ENCODE measurements at regions not wholly inside any gene's neighbourhood (a gene's known extent, or its start where the extent isn't known, plus 50 kb on each side); places are given as distances from the start of the nearest gene placed in this dataset.

DNA sequence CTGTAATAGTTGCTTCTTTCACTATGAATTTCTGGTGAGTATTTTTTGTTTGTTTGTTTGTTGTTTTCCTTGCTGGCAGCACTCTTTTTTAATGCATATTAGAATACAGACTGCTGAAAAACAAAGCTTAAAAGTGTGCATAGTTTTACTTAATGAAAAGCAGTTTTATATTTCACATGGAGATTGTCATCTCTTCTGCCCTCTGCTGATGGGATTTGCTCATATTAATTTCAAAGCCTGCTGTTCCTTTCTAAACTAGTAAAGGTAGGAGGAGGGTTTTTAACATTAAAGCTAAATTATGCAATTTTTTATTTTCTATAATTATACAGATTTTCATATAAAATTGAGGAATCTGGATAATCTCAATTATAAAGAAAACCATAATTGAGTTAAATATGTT lies 692.6 kb upstream of the SLITRK1 start:
- Histone ChIP-seq H3K4me3 (ENCODE audit: low read length in 2 of 2) (no peak overlapping the region), H3K27me3 (ENCODE audit: control insufficient read depth in 2 of 2, insufficient read depth in 1 of 2, low read length in 1 of 2) (no peaks in the 10 kb centered on the region), H3K27ac (ENCODE audit: low read depth in 1 of 2, low read length in 1 of 2) (no peak overlapping the region), H3K4me1 (ENCODE audit: control insufficient read depth in 2 of 2, insufficient read depth in 2 of 2, low read length in 2 of 2) (no peaks in the 10 kb centered on the region), H3K9me3 (ENCODE audit: control insufficient read depth in 2 of 2, insufficient read depth in 1 of 2, low read length in 1 of 2) (no peaks in the 10 kb centered on the region), H3K36me3 (ENCODE audit: control insufficient read depth in 2 of 2, insufficient read depth in 2 of 2, low read length in 1 of 2) (no peaks in the 10 kb centered on the region)
- DNase-seq (ENCODE audit: low read depth in 6 of 9, low spot score in 9 of 9): peak in 1 of 9 donors; percentile 3

- no peaks in the 10 kb centered on the region for H3K36me3 ChIP-seq (ENCODE audit: control insufficient read depth in 2 of 2, insufficient read depth in 2 of 2, low read length in 1 of 2)
- H3K9me3 ChIP-seq (ENCODE audit: control insufficient read depth in 2 of 2, insufficient read depth in 1 of 2, low read length in 1 of 2): no peaks in the 10 kb centered on the region
- no peak overlapping the region for H3K27ac ChIP-seq (ENCODE audit: low read depth in 1 of 2, low read length in 1 of 2)
- WGBS: 89% methylated on average over 3 of the region's 3 CpGs
- H3K4me1 ChIP-seq (ENCODE audit: control insufficient read depth in 2 of 2, insufficient read depth in 2 of 2, low read length in 2 of 2): no peaks in the 10 kb centered on the region
- no peaks in the 10 kb centered on the region for H3K27me3 ChIP-seq (ENCODE audit: control insufficient read depth in 2 of 2, insufficient read depth in 1 of 2, low read length in 1 of 2)
- DNase-seq (ENCODE audit: low read depth in 6 of 9, low spot score in 9 of 9): no peak
- no peak overlapping the region for H3K4me3 ChIP-seq (ENCODE audit: low read length in 2 of 2)
These were observed 689.0 kb upstream of the SLITRK1 start for GRCh38 chr13:84571264-84571663.

DNA sequence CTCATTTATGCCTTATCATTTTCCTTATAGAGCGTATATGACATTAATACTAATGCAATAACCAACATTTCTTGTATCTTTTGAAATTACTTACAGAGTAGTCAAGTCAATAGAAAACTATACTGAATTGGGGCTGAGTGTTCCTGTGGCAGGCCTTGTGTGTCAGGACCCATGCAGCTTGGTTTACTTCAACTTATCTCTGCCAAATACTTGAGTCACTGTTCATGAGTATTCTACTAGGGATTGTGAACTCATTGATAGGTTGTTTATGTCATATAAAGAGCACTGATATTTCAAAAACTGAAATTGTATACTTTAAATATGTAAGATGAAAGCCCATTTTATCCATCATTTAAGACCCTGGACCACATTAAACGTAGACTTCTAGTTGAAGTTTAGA lies 688.6 kb upstream of the SLITRK1 start:
- H3K27me3 ChIP-seq (ENCODE audit: control insufficient read depth in 2 of 2, insufficient read depth in 1 of 2, low read length in 1 of 2): no peaks in the 10 kb centered on the region
- no peak for DNase-seq (ENCODE audit: low read depth in 6 of 9, low spot score in 9 of 9)
- no peak overlapping the region for H3K27ac ChIP-seq (ENCODE audit: low read depth in 1 of 2, low read length in 1 of 2)
- WGBS: 94% methylated on average over 2 of the region's 2 CpGs
- H3K9me3 ChIP-seq (ENCODE audit: control insufficient read depth in 2 of 2, insufficient read depth in 1 of 2, low read length in 1 of 2): no peaks in the 10 kb centered on the region
- no peaks in the 10 kb centered on the region for H3K36me3 ChIP-seq (ENCODE audit: control insufficient read depth in 2 of 2, insufficient read depth in 2 of 2, low read length in 1 of 2)
- no peak overlapping the region for H3K4me3 ChIP-seq (ENCODE audit: low read length in 2 of 2)
- no peaks in the 10 kb centered on the region for H3K4me1 ChIP-seq (ENCODE audit: control insufficient read depth in 2 of 2, insufficient read depth in 2 of 2, low read length in 2 of 2)

DNA sequence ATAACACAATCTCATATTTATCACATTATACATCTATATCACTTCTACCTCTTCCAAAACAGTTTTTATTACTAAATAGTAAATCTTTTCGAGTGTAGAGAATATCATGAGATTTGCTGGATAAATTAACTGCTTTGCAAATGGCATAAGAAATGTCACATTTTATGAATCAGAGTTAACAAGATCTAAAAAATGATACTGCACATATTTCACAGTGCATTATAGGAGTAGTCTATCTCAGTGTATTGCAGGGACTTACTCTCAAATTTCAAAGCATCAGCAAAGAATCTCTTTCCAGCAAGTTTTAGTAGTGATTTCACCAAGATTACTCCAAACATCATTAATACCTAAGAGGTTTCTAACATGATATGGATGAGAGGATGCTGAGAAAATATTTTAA lies 687.1 kb upstream of the SLITRK1 start:
- 89% methylated on average over 1 of the region's 1 CpG for WGBS
- DNase-seq (ENCODE audit: low read depth in 6 of 9, low spot score in 9 of 9): no peak
- no peaks in the 10 kb centered on the region for H3K27me3 ChIP-seq (ENCODE audit: control insufficient read depth in 2 of 2, insufficient read depth in 1 of 2, low read length in 1 of 2)

GRCh38 chr13:84567848-84568247 lies 685.6 kb upstream of the SLITRK1 start:
- Histone ChIP-seq H3K27ac (ENCODE audit: low read depth in 1 of 2, low read length in 1 of 2) (no peak overlapping the region), H3K4me1 (ENCODE audit: control insufficient read depth in 2 of 2, insufficient read depth in 2 of 2, low read length in 2 of 2) (no peaks in the 10 kb centered on the region)

More for the DNA sequence above, 687.1 kb upstream of the SLITRK1 start:
- H3K27ac ChIP-seq (ENCODE audit: low read depth in 1 of 2, low read length in 1 of 2): no peak overlapping the region
- no peaks in the 10 kb centered on the region for H3K36me3 ChIP-seq (ENCODE audit: control insufficient read depth in 2 of 2, insufficient read depth in 2 of 2, low read length in 1 of 2)
- no peak overlapping the region for H3K4me3 ChIP-seq (ENCODE audit: low read length in 2 of 2)
- no peaks in the 10 kb centered on the region for H3K4me1 ChIP-seq (ENCODE audit: control insufficient read depth in 2 of 2, insufficient read depth in 2 of 2, low read length in 2 of 2)
- H3K9me3 ChIP-seq (ENCODE audit: control insufficient read depth in 2 of 2, insufficient read depth in 1 of 2, low read length in 1 of 2): no peaks in the 10 kb centered on the region

DNA sequence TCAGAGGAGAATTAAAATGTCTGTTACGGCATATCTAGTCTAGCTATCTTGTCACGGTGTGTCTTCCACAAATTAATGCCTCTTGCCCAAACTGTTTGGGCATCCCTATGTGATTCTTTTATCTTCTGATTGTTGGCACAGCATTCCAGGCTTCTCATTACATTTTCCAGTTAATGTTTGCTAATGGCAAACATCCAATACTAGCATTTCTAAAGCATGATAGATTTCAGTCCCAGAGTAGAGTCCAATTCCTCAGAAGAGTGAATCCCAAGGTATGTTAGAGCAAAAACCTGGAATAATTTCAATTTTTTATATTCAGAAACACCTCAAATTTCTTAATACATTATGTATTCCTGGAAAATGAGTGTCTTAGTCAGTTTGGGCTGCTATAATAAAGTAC lies 684.5 kb upstream of the SLITRK1 start:
- Histone ChIP-seq H3K36me3 (ENCODE audit: control insufficient read depth in 2 of 2, insufficient read depth in 2 of 2, low read length in 1 of 2) (no peaks in the 10 kb centered on the region), H3K27me3 (ENCODE audit: control insufficient read depth in 2 of 2, insufficient read depth in 1 of 2, low read length in 1 of 2) (no peaks in the 10 kb centered on the region), H3K27ac (ENCODE audit: low read depth in 1 of 2, low read length in 1 of 2) (no peak overlapping the region), H3K9me3 (ENCODE audit: control insufficient read depth in 2 of 2, insufficient read depth in 1 of 2, low read length in 1 of 2) (no peaks in the 10 kb centered on the region), H3K4me1 (ENCODE audit: control insufficient read depth in 2 of 2, insufficient read depth in 2 of 2, low read length in 2 of 2) (no peaks in the 10 kb centered on the region), H3K4me3 (ENCODE audit: low read length in 2 of 2) (no peak overlapping the region)
- WGBS: 96% methylated on average over 2 of the region's 2 CpGs
- no peak for DNase-seq (ENCODE audit: low read depth in 6 of 9, low spot score in 9 of 9)

More at GRCh38 chr13:84567848-84568247, 685.6 kb upstream of the SLITRK1 start:
- WGBS: 6% methylated on average over 1 of the region's 1 CpG
- DNase-seq (ENCODE audit: low read depth in 6 of 9, low spot score in 9 of 9): no peak
- H3K27me3 ChIP-seq (ENCODE audit: control insufficient read depth in 2 of 2, insufficient read depth in 1 of 2, low read length in 1 of 2): no peaks in the 10 kb centered on the region
- no peaks in the 10 kb centered on the region for H3K36me3 ChIP-seq (ENCODE audit: control insufficient read depth in 2 of 2, insufficient read depth in 2 of 2, low read length in 1 of 2)
- no peaks in the 10 kb centered on the region for H3K9me3 ChIP-seq (ENCODE audit: control insufficient read depth in 2 of 2, insufficient read depth in 1 of 2, low read length in 1 of 2)
- H3K4me3 ChIP-seq (ENCODE audit: low read length in 2 of 2): no peak overlapping the region

DNA sequence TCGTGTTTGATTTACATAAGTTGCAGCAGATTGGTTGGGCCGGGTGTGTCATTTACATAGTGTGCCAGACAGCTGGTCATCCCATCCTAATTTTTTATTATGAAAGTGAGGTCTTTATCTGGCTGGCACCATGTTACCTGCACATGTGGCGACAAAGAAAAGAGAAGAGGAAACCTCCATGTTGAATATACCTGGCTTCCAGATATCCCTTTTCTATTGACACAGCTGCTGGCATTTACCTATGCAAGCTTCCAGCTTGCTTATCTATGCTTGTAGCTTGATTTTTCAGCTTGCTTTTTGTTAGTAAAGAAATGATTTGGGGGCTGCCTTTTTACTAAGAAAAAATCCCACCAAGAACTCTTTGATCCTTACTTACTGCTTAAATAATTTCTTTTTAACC lies 681.3 kb upstream of the SLITRK1 start:
- no peaks in the 10 kb centered on the region for H3K9me3 ChIP-seq (ENCODE audit: control insufficient read depth in 2 of 2, insufficient read depth in 1 of 2, low read length in 1 of 2)
- H3K27me3 ChIP-seq (ENCODE audit: control insufficient read depth in 2 of 2, insufficient read depth in 1 of 2, low read length in 1 of 2): no peaks in the 10 kb centered on the region
- no peak overlapping the region for H3K4me3 ChIP-seq (ENCODE audit: low read length in 2 of 2)
- no peaks in the 10 kb centered on the region for H3K4me1 ChIP-seq (ENCODE audit: control insufficient read depth in 2 of 2, insufficient read depth in 2 of 2, low read length in 2 of 2)
- WGBS: 95% methylated on average over 3 of the region's 3 CpGs
- H3K27ac ChIP-seq (ENCODE audit: low read depth in 1 of 2, low read length in 1 of 2): no peak overlapping the region
- no peak for DNase-seq (ENCODE audit: low read depth in 6 of 9, low spot score in 9 of 9)
- H3K36me3 ChIP-seq (ENCODE audit: control insufficient read depth in 2 of 2, insufficient read depth in 2 of 2, low read length in 1 of 2): no peaks in the 10 kb centered on the region

GRCh38 chr13:84553227-84553626 lies 671.0 kb upstream of the SLITRK1 start:
- 63% methylated on average over 5 of the region's 5 CpGs for WGBS
- no peak for DNase-seq (ENCODE audit: low read depth in 6 of 9, low spot score in 9 of 9)
- no peaks in the 10 kb centered on the region for H3K36me3 ChIP-seq (ENCODE audit: control insufficient read depth in 2 of 2, insufficient read depth in 2 of 2, low read length in 1 of 2)

DNA sequence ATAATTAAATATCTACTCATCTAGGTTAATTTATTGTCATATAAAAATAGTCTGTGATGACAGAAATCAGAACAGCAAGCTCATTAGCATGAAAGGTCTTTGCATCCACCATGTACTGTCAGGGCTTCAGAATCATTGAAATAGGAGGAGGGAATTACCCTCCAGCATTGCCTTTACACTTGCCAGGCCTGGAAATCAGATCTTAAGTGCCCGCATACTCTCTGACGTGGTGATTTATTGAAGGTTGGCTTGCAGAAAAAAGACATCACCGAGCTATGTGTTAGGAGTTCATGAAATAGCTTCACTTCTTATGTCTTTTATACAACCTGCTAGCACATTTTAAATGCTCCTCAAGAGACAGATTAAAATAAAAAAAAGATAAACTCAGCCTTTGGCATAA lies 661.7 kb upstream of the SLITRK1 start:
- no peaks in the 10 kb centered on the region for H3K4me1 ChIP-seq (ENCODE audit: control insufficient read depth in 2 of 2, insufficient read depth in 2 of 2, low read length in 2 of 2)
- no peaks in the 10 kb centered on the region for H3K36me3 ChIP-seq (ENCODE audit: control insufficient read depth in 2 of 2, insufficient read depth in 2 of 2, low read length in 1 of 2)
- H3K27me3 ChIP-seq (ENCODE audit: control insufficient read depth in 2 of 2, insufficient read depth in 1 of 2, low read length in 1 of 2): no peaks in the 10 kb centered on the region
- WGBS: 93% methylated on average over 3 of the region's 3 CpGs
- H3K9me3 ChIP-seq (ENCODE audit: control insufficient read depth in 2 of 2, insufficient read depth in 1 of 2, low read length in 1 of 2): no peaks in the 10 kb centered on the region
- no peak for DNase-seq (ENCODE audit: low read depth in 6 of 9, low spot score in 9 of 9)
- no peak overlapping the region for H3K4me3 ChIP-seq (ENCODE audit: low read length in 2 of 2)
- H3K27ac ChIP-seq (ENCODE audit: low read depth in 1 of 2, low read length in 1 of 2): no peak overlapping the region

More at GRCh38 chr13:84553227-84553626, 671.0 kb upstream of the SLITRK1 start:
- no peak overlapping the region for H3K4me3 ChIP-seq (ENCODE audit: low read length in 2 of 2)
- no peak overlapping the region for H3K27ac ChIP-seq (ENCODE audit: low read depth in 1 of 2, low read length in 1 of 2)
- no peaks in the 10 kb centered on the region for H3K9me3 ChIP-seq (ENCODE audit: control insufficient read depth in 2 of 2, insufficient read depth in 1 of 2, low read length in 1 of 2)
- no peaks in the 10 kb centered on the region for H3K27me3 ChIP-seq (ENCODE audit: control insufficient read depth in 2 of 2, insufficient read depth in 1 of 2, low read length in 1 of 2)
- no peaks in the 10 kb centered on the region for H3K4me1 ChIP-seq (ENCODE audit: control insufficient read depth in 2 of 2, insufficient read depth in 2 of 2, low read length in 2 of 2)

- DNase-seq (ENCODE audit: low read depth in 6 of 9, low spot score in 9 of 9): no peak
- H3K4me3 ChIP-seq (ENCODE audit: low read length in 2 of 2): no peak overlapping the region
- no peaks in the 10 kb centered on the region for H3K4me1 ChIP-seq (ENCODE audit: control insufficient read depth in 2 of 2, insufficient read depth in 2 of 2, low read length in 2 of 2)
- H3K36me3 ChIP-seq (ENCODE audit: control insufficient read depth in 2 of 2, insufficient read depth in 2 of 2, low read length in 1 of 2): no peaks in the 10 kb centered on the region
- H3K9me3 ChIP-seq (ENCODE audit: control insufficient read depth in 2 of 2, insufficient read depth in 1 of 2, low read length in 1 of 2): no peaks in the 10 kb centered on the region
- 48% methylated on average over 1 of the region's 1 CpG for WGBS
- H3K27ac ChIP-seq (ENCODE audit: low read depth in 1 of 2, low read length in 1 of 2): no peak overlapping the region
- H3K27me3 ChIP-seq (ENCODE audit: control insufficient read depth in 2 of 2, insufficient read depth in 1 of 2, low read length in 1 of 2): no peaks in the 10 kb centered on the region
These were observed 660.1 kb upstream of the SLITRK1 start for GRCh38 chr13:84542348-84542747.
